ENCODE measurements at regions not wholly inside any gene's neighbourhood (a gene's known extent, or its start where the extent isn't known, plus 50 kb on each side); places are given as distances from the start of the nearest gene placed in this dataset.

- H4K20me1 ChIP-seq (ENCODE audit: control insufficient read depth, insufficient read depth, insufficient read length), result no peaks in the 10 kb centered on the region
- H3K4me1 Mint-ChIP-seq, result peaks cover 2 to 4% of the 10 kb centered on the region in 2 experiments; a peak in 3 of 4 replicates
- H3K23ac ChIP-seq (ENCODE audit: insufficient read length, low read depth, low read length), result no peak overlapping the region
- no peak for TF ChIP-seq CTCF (conservative IDR thresholded peaks at IDR 0.05)
- H4K91ac ChIP-seq (ENCODE audit: insufficient read length, low read depth, low read length), result no peak overlapping the region
- no peaks in the 10 kb centered on the region for H3K9me3 Mint-ChIP-seq
- no peak overlapping the region for H2BK120ac ChIP-seq (ENCODE audit: low read depth, low read length, poor library complexity, severe bottlenecking)
- H3K27me3 ChIP-seq (ENCODE audit: insufficient read depth, low read length), result no peaks in the 10 kb centered on the region
- H3K23me2 ChIP-seq (ENCODE audit: insufficient read length, low read depth, low read length, poor library complexity, severe bottlenecking), result no peaks in the 10 kb centered on the region
- no peak overlapping the region for H4K8ac ChIP-seq (replicated peaks; ENCODE audit: insufficient read length, low read depth, low read length)
- H3K4me2 ChIP-seq (ENCODE audit: insufficient read depth, insufficient read length, low read length), result no peak overlapping the region
- no peak overlapping the region for H3K56ac ChIP-seq (ENCODE audit: insufficient read length, low read depth, low read length)
- H2BK5ac ChIP-seq (ENCODE audit: insufficient read length, low read length), result no peak overlapping the region
- no peak overlapping the region for H3K14ac ChIP-seq (ENCODE audit: insufficient read depth, low read length)
- WGBS (ENCODE audit: extremely low coverage, insufficient read length, low lambda C conversion rate), result no CpG with 5 or more reads among the region's 2 CpGs
- peaks cover 9% of the 10 kb centered on the region for H3K27me3 Mint-ChIP-seq (ENCODE audit: low read depth)
- DNase-seq, result no peak
- H3K9me3 ChIP-seq (ENCODE audit: control insufficient read depth, low read depth, low read length), result no peaks in the 10 kb centered on the region
- H3K27ac ChIP-seq (ENCODE audit: insufficient read length, low read depth, low read length), result no peak overlapping the region
- H3K79me2 ChIP-seq (ENCODE audit: insufficient read depth, low read length), result no peaks in the 10 kb centered on the region
- no peak overlapping the region for H3K9ac ChIP-seq (ENCODE audit: extremely low read depth, insufficient read length, low read length)
- no peak overlapping the region for H2AFZ ChIP-seq (ENCODE audit: low read length)
- H3K4me1 ChIP-seq (ENCODE audit: insufficient read depth, low read length), result no peaks in the 10 kb centered on the region; the same call in 1 of the 2 replicates
- no peak overlapping the region for H2BK12ac ChIP-seq (ENCODE audit: insufficient read length, low read depth, low read length)
- H2BK15ac ChIP-seq (ENCODE audit: low read depth, low read length), result no peak overlapping the region
- H3K18ac ChIP-seq (ENCODE audit: insufficient read length, low read depth, low read length), result no peak overlapping the region
- no peaks in the 10 kb centered on the region for H3K79me1 ChIP-seq (ENCODE audit: insufficient read depth, low read depth, low read length, poor library complexity, severe bottlenecking)
- no peak overlapping the region for H3K4me3 Mint-ChIP-seq
- H3K27ac Mint-ChIP-seq, result no peak overlapping the region
- no peak overlapping the region for H3T11ph ChIP-seq (ENCODE audit: low read length)
- H2AK5ac ChIP-seq (ENCODE audit: insufficient read length, low read length), result no peak overlapping the region
- no peak overlapping the region for H2BK20ac ChIP-seq (ENCODE audit: low read depth, low read length, poor library complexity, severe bottlenecking)
- no peak overlapping the region for H3K4ac ChIP-seq (ENCODE audit: low read depth, low read length)
- no peak overlapping the region for H4K5ac ChIP-seq (ENCODE audit: insufficient read length, low read depth, low read length)
- H3K36me3 Mint-ChIP-seq (ENCODE audit: insufficient read depth in 1 of 3, low read depth in 3 of 3), result no peaks in the 10 kb centered on the region
Observed at GRCh38 chr6:132147530-132148011, 196.4 kb upstream of the CCN2 start.
